Adipocyte (in vitro differentiated cells): ENCODE measurements at regions not wholly inside any gene's neighbourhood (a gene's known extent, or its start where the extent isn't known, plus 50 kb on each side); places are given as distances from the start of the nearest gene placed in this dataset.
A peak's percentile ranks its signal among the peaks of the same experiment; 100 is the strongest.
"Not testable (repeated sequence)": the region's sequence is repeated elsewhere in the genome, so short reads cannot be mapped to it uniquely, and the experiment has no call there.

Experiments
- DNase-seq: peaks from one replicate; pipeline ENCODE4 v3.0.0-alpha.2; 2015; ENCODE audit warnings: low read depth
- H3K27me3 ChIP-seq: replicated peaks from 2 replicates; pipeline ENCODE4 v1.7.0; 2013; ENCODE audit warnings: mild to moderate bottlenecking, low read length, moderate library complexity; ENCODE audit not compliant: control insufficient read depth, insufficient read depth
- H3K36me3 ChIP-seq: 2 replicates; pipeline ENCODE4 v1.7.0; 2013; ENCODE audit warnings: low read length, mild to moderate bottlenecking, moderate library complexity; ENCODE audit not compliant: control insufficient read depth, insufficient read depth, severe bottlenecking
- H3K4me1 ChIP-seq: 2 replicates; pipeline ENCODE4 v1.7.0; 2013; ENCODE audit warnings: mild to moderate bottlenecking, low read length, moderate library complexity; ENCODE audit not compliant: control insufficient read depth, insufficient read depth
- H3K4me3 ChIP-seq: 2 replicates; pipeline ENCODE4 v1.7.0; 2013; ENCODE audit warnings: mild to moderate bottlenecking, low read length, moderate library complexity
- H3K9ac ChIP-seq: 2 replicates; pipeline ENCODE4 v1.7.0; 2013; ENCODE audit warnings: mild to moderate bottlenecking, low read length, moderate library complexity
- H3K9me3 ChIP-seq: 2 replicates; pipeline ENCODE4 v1.7.0; 2013; ENCODE audit warnings: mild to moderate bottlenecking, low read length, moderate library complexity; ENCODE audit not compliant: control insufficient read depth

- DNase-seq = no peak
- no peaks in the 10 kb centered on the region for H3K4me1 ChIP-seq
Measured at GRCh38 chr17:55965051-55965450, 188.2 kb upstream of the ANKFN1 start.

GRCh38 chr17:55969562-55970324 lies 183.5 kb upstream of the ANKFN1 start:
- DNase-seq = no peak
- Histone ChIP-seq H3K9ac (no peak overlapping the region), H3K27me3 (no peaks in the 10 kb centered on the region), H3K36me3 (no peaks in the 10 kb centered on the region), H3K4me1 (no peaks in the 10 kb centered on the region), H3K4me3 (no peak overlapping the region), H3K9me3 (no peaks in the 10 kb centered on the region)

More at GRCh38 chr17:55965051-55965450, 188.2 kb upstream of the ANKFN1 start:
- Histone ChIP-seq H3K9me3 (no peaks in the 10 kb centered on the region), H3K36me3 (no peaks in the 10 kb centered on the region), H3K9ac (no peak overlapping the region), H3K27me3 (no peaks in the 10 kb centered on the region), H3K4me3 (no peak overlapping the region)

DNA sequence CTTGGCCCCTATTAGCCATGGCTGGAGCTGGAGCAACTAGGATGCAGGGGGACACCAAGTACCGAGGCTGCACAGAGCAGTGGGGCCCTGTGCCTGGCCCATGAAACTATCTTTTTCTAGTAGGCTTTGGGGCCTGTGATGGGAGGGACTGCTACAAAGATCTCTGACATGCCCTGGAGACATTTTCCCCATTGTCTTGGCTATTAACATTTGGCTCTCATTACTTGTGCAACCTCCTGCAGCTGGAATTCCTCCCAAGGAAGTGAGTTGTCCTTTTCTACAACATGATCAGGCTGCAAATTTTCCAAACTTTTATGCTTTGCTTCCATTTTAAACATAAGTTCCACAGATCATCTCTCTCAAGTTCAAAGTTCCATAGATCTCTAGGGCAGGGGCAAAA lies 174.7 kb upstream of the ANKFN1 start:
- Histone ChIP-seq H3K27me3 (peaks cover 8% of the 10 kb centered on the region), H3K9me3 (no peaks in the 10 kb centered on the region), H3K4me3 (no peak overlapping the region), H3K36me3 (no peaks in the 10 kb centered on the region), H3K4me1 (no peaks in the 10 kb centered on the region), H3K9ac (no peak overlapping the region)
- no peak for DNase-seq

- H3K36me3 ChIP-seq = no peaks in the 10 kb centered on the region
- no peak overlapping the region for H3K4me3 ChIP-seq
- H3K4me1 ChIP-seq = no peaks in the 10 kb centered on the region
- no peak overlapping the region for H3K9ac ChIP-seq
- peaks cover 3% of the 10 kb centered on the region for H3K27me3 ChIP-seq
- DNase-seq = no peak
- no peaks in the 10 kb centered on the region for H3K9me3 ChIP-seq
Measured at GRCh38 chr17:55983096-55983495, 170.2 kb upstream of the ANKFN1 start.

- no peaks in the 10 kb centered on the region for H3K4me1 ChIP-seq
- H3K36me3 ChIP-seq = no peaks in the 10 kb centered on the region
- H3K9me3 ChIP-seq = no peaks in the 10 kb centered on the region
- H3K9ac ChIP-seq = no peak overlapping the region
- peaks cover 19% of the 10 kb centered on the region for H3K27me3 ChIP-seq
- no peak for DNase-seq
- no peak overlapping the region for H3K4me3 ChIP-seq
Measured at GRCh38 chr17:55986817-55987216, 166.5 kb upstream of the ANKFN1 start.

GRCh38 chr17:55988861-55989260 lies 164.4 kb upstream of the ANKFN1 start:
- no peak overlapping the region for H3K9ac ChIP-seq
- no peaks in the 10 kb centered on the region for H3K36me3 ChIP-seq
- H3K4me1 ChIP-seq = no peaks in the 10 kb centered on the region
- H3K9me3 ChIP-seq = no peaks in the 10 kb centered on the region
- peaks cover 19% of the 10 kb centered on the region for H3K27me3 ChIP-seq
- DNase-seq = no peak
- H3K4me3 ChIP-seq = no peak overlapping the region

GRCh38 chr17:55990332-55991006 lies 162.8 kb upstream of the ANKFN1 start:
- no peaks in the 10 kb centered on the region for H3K4me1 ChIP-seq
- no peaks in the 10 kb centered on the region for H3K9me3 ChIP-seq
- DNase-seq = no peak
- H3K4me3 ChIP-seq = no peak overlapping the region
- H3K36me3 ChIP-seq = no peaks in the 10 kb centered on the region
- no peak overlapping the region for H3K9ac ChIP-seq
- peaks cover 19% of the 10 kb centered on the region for H3K27me3 ChIP-seq

GRCh38 chr17:55996826-55997225 lies 156.4 kb upstream of the ANKFN1 start:
- H3K4me3 ChIP-seq = no peak overlapping the region
- peak; percentile 3 for DNase-seq
- no peaks in the 10 kb centered on the region for H3K4me1 ChIP-seq
- no peaks in the 10 kb centered on the region for H3K36me3 ChIP-seq
- no peak overlapping the region for H3K9ac ChIP-seq
- H3K27me3 ChIP-seq = no peaks in the 10 kb centered on the region
- H3K9me3 ChIP-seq = peaks cover 7% of the 10 kb centered on the region

- DNase-seq = no peak
- Histone ChIP-seq H3K27me3 (no peaks in the 10 kb centered on the region), H3K9me3 (peaks cover 7% of the 10 kb centered on the region), H3K4me3 (no peak overlapping the region), H3K9ac (no peak overlapping the region), H3K4me1 (no peaks in the 10 kb centered on the region), H3K36me3 (no peaks in the 10 kb centered on the region)
Measured at GRCh38 chr17:56000411-56000810, 152.9 kb upstream of the ANKFN1 start.

DNA sequence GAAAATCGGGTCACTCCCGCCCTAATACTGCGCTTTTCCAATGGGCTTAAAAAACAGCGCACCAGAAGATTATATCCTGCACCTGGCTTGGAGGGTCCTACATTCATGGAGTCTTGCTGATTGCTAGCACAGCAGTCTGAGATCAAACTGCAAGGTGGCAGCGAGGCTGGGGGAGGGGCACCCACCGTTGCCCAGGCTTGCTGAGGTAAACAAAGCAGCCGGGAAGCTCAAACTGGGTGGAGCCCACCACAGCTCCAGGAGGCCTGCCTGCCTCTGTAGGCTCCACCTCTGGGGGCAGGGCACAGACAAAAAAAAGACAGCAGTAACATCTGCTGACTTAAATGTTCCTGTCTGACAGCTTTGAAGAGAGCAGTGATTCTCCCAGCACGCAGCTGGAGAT lies 150.6 kb upstream of the ANKFN1 start:
- not testable (repeated sequence) for H3K4me3 ChIP-seq, H3K9me3 ChIP-seq, H3K9ac ChIP-seq, H3K4me1 ChIP-seq, H3K36me3 ChIP-seq, H3K27me3 ChIP-seq, DNase-seq

DNA sequence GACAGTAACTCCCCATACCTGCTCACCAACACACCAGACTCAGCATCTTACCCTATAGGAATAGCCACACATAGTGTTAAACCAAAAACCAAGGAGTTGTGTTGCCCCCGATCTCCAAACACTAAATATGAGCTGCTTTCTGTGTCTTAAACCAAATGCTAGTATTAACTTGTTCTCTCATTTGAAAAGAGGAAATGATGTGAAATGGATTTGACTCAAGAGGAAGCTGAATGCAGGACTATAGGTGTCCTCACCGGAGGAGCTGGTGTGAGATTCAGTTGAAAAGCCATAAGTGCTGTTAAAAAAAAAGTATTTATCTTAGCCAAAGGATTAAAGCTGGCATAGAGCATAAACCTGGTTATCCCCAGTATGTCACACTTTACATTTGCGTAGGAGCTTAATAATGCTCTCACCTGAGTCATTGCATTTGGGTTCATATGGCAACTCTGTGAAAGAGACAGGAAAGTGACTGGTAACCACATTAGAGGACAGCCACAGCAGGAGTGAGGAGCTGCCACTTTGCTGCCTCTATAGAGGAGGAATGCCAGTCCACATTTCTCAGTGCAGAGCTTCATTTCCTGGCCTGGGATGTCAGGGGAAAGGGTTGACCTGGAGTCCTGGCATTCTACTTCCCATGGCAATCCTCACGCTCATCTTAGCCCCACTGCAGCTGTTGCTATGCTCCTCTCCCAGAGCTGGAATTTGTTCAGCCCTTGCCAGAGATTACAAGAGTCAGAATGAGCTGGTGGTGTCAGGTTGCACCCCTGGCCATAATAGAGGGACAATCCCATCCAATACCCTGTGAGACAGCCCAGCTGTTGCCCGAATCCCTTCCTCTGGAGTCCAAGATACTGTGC lies 143.3 kb upstream of the ANKFN1 start:
- no peaks in the 10 kb centered on the region for H3K4me1 ChIP-seq
- peaks cover 8% of the 10 kb centered on the region for H3K9me3 ChIP-seq
- no peaks in the 10 kb centered on the region for H3K27me3 ChIP-seq
- no peaks in the 10 kb centered on the region for H3K36me3 ChIP-seq
- no peak overlapping the region for H3K4me3 ChIP-seq
- DNase-seq = peak; percentile 34
- H3K9ac ChIP-seq = no peak overlapping the region
